Hepatocyte (in vitro differentiated cells): ENCODE measurements at regions not wholly inside any gene's neighbourhood (a gene's known extent, or its start where the extent isn't known, plus 50 kb on each side); places are given as distances from the start of the nearest gene placed in this dataset.

Experiments used
- DNase-seq: peaks from one replicate; pipeline ENCODE4 v3.0.0-alpha.2; 2016; ENCODE audit warnings: low spot score
- H2AFZ ChIP-seq: fragments of 200-600 bp; sonication (generic); 2 replicates; pipeline ENCODE4 v1.6.0; 2016; ENCODE audit warnings: antibody characterized with exemption, mild to moderate bottlenecking
- H3K27ac ChIP-seq: fragments of 200-600 bp; sonication (generic); 2 replicates; pipeline ENCODE4 v1.5.1; 2016; ENCODE audit warnings: mild to moderate bottlenecking
- H3K27me3 ChIP-seq: fragments of 200-600 bp; sonication (generic); 2 replicates; pipeline ENCODE4 v1.6.1; 2016
- H3K36me3 ChIP-seq: fragments of 200-600 bp; sonication (generic); replicated peaks from 2 replicates; pipeline ENCODE4 v1.5.1; 2016; ENCODE audit warnings: low read depth; ENCODE audit not compliant: insufficient read depth
- H3K4me1 ChIP-seq: fragments of 200-600 bp; sonication (generic); 2 replicates; pipeline ENCODE4 v1.5.1; 2016; ENCODE audit warnings: mild to moderate bottlenecking, moderate library complexity; ENCODE audit not compliant: insufficient read depth
- H3K4me2 ChIP-seq: fragments of 200-600 bp; sonication (generic); 2 replicates; pipeline ENCODE4 v1.6.0; 2016
- H3K4me3 ChIP-seq: fragments of 200-600 bp; sonication (generic); 2 replicates; pipeline ENCODE4 v1.5.1; 2016; ENCODE audit warnings: mild to moderate bottlenecking
- H3K79me2 ChIP-seq: fragments of 200-600 bp; sonication (generic); 2 replicates; pipeline ENCODE4 v1.6.0; 2017; ENCODE audit warnings: mild to moderate bottlenecking
- H3K9me2 ChIP-seq: fragments of 200-600 bp; sonication (generic); replicated peaks from 2 replicates; pipeline ENCODE4 v1.6.0; 2017; ENCODE audit warnings: mild to moderate bottlenecking; ENCODE audit not compliant: insufficient read depth
- H3K9me3 ChIP-seq: fragments of 200-600 bp; sonication (generic); 2 replicates; pipeline ENCODE4 v1.5.1; 2016; ENCODE audit warnings: low read depth, mild to moderate bottlenecking
- H4K20me1 ChIP-seq: fragments of 200-600 bp; sonication (generic); 2 replicates; pipeline ENCODE4 v1.6.0; 2016; ENCODE audit warnings: mild to moderate bottlenecking; ENCODE audit not compliant: insufficient read depth, poor library complexity, severe bottlenecking
- CTCF ChIP-seq: fragments of 200-600 bp; sonication (generic); IDR thresholded peaks from 2 replicates; pipeline ENCODE4 v1.5.1; 2016; ENCODE audit warnings: antibody characterized with exemption, mild to moderate bottlenecking; ENCODE audit not compliant: poor library complexity
- EZH2 ChIP-seq: fragments of 200-600 bp; sonication (generic); IDR thresholded peaks from 2 replicates; pipeline ENCODE4 v1.6.1; 2016; ENCODE audit warnings: antibody characterized with exemption, mild to moderate bottlenecking, borderline replicate concordance
- EZH2phosphoT487 ChIP-seq: fragments of 200-600 bp; sonication (generic); IDR thresholded peaks from one replicate; pipeline ENCODE4 v1.6.1; 2018; ENCODE audit warnings: antibody characterized with exemption, mild to moderate bottlenecking, low read depth, moderate library complexity; ENCODE audit not compliant: unreplicated experiment, severe bottlenecking
- WGBS: methylation state at CpG from one replicate; pipeline ENCODE4 v1.1.6; 2016; ENCODE audit warnings: low lambda C conversion rate; ENCODE audit errors: missing lambda C conversion rate; 5-methylcytosine and 5-hydroxymethylcytosine counted together

GRCh38 chr3:117790235-117790987 lies 1080.8 kb downstream of the TUSC7 start:
- H3K9me3 ChIP-seq: no peaks in the 10 kb centered on the region
- no peaks in the 10 kb centered on the region for H3K36me3 ChIP-seq
- no peaks in the 10 kb centered on the region for H3K27me3 ChIP-seq
- no peak overlapping the region for H3K4me3 ChIP-seq
- no peak overlapping the region for H3K4me2 ChIP-seq
- H3K4me1 ChIP-seq: no peaks in the 10 kb centered on the region
- no peaks in the 10 kb centered on the region for H3K9me2 ChIP-seq
- no peaks in the 10 kb centered on the region for H4K20me1 ChIP-seq
- TF ChIP-seq CTCF (no peak), EZH2phosphoT487 (no peak), EZH2 (no peak)
- H3K27ac ChIP-seq: no peak overlapping the region
- WGBS: 54% methylated on average over 2 of the region's 2 CpGs
- no peak overlapping the region for H2AFZ ChIP-seq
- DNase-seq: no peak
- H3K79me2 ChIP-seq: no peaks in the 10 kb centered on the region

- H2AFZ ChIP-seq: no peak overlapping the region
- no peak for DNase-seq
- no peaks in the 10 kb centered on the region for H3K79me2 ChIP-seq
- no peaks in the 10 kb centered on the region for H3K9me3 ChIP-seq
- H3K4me3 ChIP-seq: no peak overlapping the region
- no peaks in the 10 kb centered on the region for H3K4me1 ChIP-seq
- no peak overlapping the region for H3K4me2 ChIP-seq
- TF ChIP-seq EZH2phosphoT487: no peak
- no peak for TF ChIP-seq EZH2
- TF ChIP-seq CTCF: no peak
- no peaks in the 10 kb centered on the region for H3K36me3 ChIP-seq
- H3K27ac ChIP-seq: no peak overlapping the region
- 76% methylated on average over 8 of the region's 8 CpGs for WGBS
- no peaks in the 10 kb centered on the region for H3K27me3 ChIP-seq
- no peaks in the 10 kb centered on the region for H4K20me1 ChIP-seq
- no peaks in the 10 kb centered on the region for H3K9me2 ChIP-seq
These were observed 1084.2 kb downstream of the TUSC7 start for GRCh38 chr3:117793622-117794265.

GRCh38 chr3:117798221-117798620 lies 1088.6 kb downstream of the TUSC7 start:
- 81% methylated on average over 3 of the region's 3 CpGs for WGBS
- Histone ChIP-seq H2AFZ (no peak overlapping the region), H3K4me1 (no peaks in the 10 kb centered on the region), H4K20me1 (no peaks in the 10 kb centered on the region), H3K9me2 (no peaks in the 10 kb centered on the region), H3K27ac (no peak overlapping the region), H3K9me3 (no peaks in the 10 kb centered on the region), H3K4me3 (no peak overlapping the region), H3K79me2 (no peaks in the 10 kb centered on the region), H3K36me3 (no peaks in the 10 kb centered on the region), H3K4me2 (no peak overlapping the region), H3K27me3 (no peaks in the 10 kb centered on the region)
- no peak for TF ChIP-seq EZH2phosphoT487
- no peak for TF ChIP-seq EZH2
- no peak for TF ChIP-seq CTCF
- DNase-seq: no peak
